GM18870 (cell line): ENCODE measurements at regions not wholly inside any gene's neighbourhood (a gene's known extent, or its start where the extent isn't known, plus 50 kb on each side); places are given as distances from the start of the nearest gene placed in this dataset.

ENCODE experiments used
- ATAC-seq: cut with Tn5 transposase; IDR thresholded peaks from one replicate; pipeline ENCODE4 v1.9.1; 2021; ENCODE audit warnings: moderate library complexity; ENCODE audit not compliant: unreplicated experiment

DNA sequence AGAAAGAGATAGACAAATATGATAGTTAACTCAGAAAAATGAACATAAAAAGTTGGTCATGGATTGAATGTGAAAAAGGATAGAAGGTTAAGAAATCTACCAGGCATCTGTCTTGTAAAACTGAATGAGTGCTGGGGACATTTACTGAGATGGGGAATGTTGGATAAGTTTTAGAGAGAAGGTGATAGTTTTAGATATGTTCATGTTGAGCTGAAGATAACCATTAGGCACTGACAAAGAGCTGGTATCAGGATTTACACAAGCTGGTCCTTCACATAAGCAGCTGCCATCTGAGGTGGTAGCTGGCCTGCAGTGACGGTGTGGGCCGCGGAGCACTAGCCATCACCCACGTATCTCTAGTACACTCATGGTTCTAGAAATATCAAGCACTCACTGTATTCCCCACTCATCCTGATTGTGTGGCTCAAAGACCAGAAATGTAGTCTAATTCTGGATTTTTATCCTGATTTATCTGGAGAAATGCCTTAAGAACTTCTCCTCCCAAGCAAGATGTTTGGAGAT is 194.4 kb upstream of the KCNJ16 start:
- no peak for ATAC-seq

DNA sequence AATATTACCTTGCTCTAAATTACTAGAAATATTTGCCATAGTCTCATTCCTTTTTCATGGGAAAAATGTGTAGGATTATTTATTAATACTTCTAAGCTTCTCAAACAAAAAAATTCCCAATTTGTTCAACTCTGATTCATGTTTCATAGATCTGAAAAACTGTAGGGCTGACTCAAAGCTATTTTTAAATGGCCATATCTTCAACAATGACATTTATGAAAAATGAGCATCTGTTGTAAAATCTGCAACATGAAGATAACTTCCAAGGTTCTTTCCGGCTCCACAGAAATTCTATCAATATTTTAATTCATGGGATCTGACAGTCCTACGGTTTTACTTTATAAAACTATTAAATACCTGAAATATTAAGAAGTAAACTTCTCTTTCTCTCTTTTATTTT is 192.7 kb upstream of the KCNJ16 start:
- ATAC-seq = no peak

DNA sequence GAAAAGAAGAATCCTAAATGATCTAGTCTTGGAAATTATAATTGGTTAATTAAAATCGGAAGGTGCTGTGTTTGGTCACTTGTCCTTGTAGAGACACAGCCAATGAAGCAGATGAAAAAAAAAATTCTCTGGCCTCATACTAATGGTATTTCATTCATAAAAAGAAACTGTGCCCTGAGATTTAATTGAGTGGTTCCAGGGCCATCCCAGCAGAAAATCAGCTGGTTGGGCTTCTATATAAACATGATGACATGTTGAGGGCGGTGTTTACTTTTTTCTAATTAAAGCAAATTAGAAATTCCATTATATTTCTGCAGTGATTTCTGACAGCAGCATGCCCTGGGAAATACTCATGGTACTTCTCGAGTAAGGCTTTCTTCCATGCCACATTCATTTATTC is 191.9 kb upstream of the KCNJ16 start:
- no peak for ATAC-seq

DNA sequence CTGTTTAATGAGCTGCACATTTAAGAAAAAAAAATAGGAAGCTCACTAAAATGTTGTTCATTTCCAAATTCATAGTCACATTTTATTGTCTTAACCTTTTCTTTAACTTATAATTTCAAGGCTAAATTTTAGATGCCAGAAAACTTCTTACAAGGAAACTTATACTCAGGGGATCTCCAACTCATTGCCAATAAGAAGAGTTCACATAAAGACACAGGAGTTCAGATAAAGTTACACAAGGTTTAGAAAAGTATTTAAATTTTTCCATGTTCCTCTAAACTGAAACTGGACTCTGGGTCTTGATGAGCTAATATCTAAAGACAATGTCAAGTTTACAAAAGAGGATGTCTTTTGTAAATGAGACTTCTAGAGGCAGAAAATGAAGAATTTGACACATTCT is 190.7 kb upstream of the KCNJ16 start:
- no peak for ATAC-seq

DNA sequence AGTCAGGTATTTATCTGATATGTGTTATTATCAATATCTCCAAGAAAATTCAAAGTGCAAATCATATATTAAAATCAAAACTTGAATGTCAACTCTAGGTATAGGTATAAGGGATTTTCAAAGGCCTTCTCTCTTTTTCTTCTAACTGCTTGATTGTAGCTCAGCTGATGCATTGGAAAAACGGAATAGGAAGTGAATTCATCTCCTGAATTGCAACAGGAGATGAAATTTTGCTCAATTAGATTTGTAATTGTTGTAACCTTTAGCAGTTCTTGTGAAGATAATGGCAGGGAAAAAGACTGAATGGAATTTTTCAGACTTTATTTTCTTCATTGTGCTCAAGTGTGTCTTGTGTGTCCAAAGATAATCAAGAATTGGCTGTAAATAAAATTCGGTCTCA is 190.2 kb upstream of the KCNJ16 start:
- no peak for ATAC-seq

DNA sequence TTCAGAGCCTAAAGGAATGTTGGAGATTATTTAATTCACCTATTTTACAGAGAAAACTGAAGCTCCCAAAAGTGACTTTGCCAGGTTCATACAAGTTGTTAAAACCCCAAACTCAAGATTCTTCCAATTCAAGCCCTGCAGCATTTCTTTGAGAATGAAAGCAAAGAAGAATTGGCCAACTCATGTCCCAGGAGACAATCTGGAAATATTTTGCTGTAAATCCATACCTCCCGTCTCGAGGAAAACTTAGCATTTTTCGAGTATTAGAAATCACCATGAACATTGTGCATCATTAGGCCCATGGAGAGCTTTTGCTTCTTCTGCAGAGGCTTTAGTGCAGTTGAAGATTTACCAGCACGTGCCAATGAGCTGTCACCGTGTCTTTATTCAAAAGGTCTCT is 176.4 kb upstream of the KCNJ16 start:
- no peak for ATAC-seq

DNA sequence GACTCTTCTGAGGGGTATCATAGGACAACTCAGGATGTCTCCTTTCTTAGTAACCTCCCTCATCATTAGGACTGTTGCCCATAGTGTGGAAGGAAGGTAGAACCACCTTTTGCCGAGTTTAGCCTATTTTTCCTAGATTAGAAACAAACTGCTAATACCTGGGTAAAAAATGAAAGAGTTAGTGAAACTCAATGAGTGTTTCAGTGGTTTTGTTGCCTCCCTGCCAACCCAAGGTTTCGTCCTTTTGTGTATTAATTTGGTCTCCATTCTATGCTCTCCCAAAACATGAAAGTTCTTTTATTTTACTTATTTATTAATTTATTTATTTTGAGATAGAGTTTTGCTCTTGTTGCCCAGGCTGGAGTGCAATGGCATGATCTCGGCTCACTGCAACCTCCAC is 174.9 kb upstream of the KCNJ16 start:
- no peak for ATAC-seq

DNA sequence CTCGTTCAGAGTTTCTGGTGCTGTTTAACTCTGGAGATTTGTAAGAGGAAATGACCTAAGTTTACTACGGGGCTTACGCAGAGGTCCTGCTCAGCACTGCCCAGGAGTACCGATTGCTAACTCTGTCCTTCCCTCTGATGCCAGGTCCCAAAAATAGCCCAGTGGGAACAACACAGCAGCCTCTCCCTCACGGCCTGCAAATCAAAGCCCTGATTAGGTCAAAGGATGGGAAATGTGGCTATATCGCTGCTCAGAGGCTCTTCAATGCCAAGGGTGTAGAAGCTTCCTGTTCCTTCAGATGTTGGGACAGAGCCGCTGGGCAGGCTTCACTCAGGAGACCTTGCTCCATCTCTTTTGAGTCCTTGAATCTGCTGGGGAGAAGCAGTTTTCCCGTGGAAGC is 174.2 kb upstream of the KCNJ16 start:
- no peak for ATAC-seq

DNA sequence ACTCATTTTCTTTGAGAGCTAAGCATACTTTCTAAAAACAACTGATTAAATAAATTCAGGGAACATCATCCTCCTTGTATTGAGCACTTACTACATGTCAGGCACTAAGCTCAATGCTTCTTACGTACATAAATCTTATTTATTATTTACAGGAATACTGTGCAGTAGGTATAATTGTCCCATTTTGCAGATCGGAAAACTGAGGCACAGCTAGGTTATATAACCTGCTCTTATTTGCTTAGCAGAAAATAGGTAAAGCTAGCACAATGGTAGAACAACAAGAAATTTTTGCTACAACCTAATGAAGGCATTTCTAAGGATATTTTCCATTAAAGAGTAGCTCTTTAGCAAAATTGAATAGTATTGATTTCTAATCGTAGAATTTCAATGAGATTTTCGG is 168.7 kb upstream of the KCNJ16 start:
- no peak for ATAC-seq

DNA sequence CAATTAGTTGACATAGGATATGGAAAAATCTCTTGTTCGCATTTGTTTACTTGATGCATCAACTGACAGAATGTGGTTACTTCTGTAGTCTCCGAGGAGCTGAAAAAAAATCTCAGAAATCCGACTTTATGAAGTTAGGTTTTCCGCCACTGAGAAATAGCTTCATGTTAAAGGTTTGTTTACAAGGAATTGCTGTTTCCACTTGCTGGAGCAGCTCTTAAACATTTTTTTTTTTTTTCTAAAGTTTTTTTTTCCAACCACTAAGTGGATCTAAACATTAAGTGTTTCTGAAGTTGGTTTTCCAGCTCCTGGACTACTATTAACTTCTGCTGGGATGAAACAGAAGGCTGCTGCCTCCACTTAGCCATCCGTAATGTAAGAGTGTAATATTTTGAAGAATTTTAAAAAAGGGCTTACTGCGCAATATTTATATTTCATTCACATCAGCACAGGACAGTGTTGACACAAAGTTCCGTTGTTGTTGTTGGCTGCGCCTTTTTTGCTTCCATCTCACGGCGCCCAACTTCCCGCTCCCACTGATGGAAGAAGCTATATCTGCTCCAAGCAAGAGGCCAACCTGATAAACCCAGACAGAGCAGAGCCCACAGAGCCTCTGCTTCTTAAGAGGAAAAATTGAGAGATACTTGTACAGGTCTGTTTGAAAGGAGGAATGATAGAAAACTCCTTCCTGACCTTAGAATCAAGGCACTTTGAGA is 167.7 kb upstream of the KCNJ16 start:
- ATAC-seq = no peak

DNA sequence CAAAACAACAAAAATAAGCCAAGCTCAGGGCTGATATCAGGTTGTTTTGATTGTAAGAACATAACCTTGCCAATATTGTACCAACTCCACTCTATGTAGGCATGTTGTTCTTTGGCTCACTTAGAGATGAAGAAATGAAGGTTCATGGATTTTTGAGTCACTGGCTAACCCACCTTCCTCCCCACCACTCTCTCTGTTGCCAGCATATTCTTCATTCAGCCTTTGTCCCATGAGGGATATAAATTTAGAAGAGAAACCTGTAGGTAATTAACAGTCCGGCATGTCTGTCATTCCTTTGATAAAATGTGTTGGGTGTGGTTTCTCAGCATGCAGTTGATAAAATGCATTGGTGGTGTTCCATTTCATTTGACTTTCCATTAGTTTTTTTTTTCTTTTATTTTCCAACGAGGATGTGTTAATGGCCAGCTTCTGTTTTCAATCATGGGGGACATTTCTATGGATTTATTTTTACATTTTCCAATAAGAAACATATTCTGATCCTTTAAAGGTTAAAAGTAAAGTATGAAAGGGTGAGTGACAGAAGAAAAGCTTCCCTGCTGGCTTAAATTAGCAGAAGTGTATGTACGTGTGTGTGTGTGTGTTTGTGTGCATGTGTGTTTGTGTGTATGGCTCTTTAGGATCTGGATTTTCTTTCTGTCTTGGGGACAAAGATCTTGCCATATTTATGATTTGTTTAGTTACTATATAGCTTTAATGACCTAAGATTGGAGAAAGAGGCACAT is 166.2 kb upstream of the KCNJ16 start:
- no peak for ATAC-seq

DNA sequence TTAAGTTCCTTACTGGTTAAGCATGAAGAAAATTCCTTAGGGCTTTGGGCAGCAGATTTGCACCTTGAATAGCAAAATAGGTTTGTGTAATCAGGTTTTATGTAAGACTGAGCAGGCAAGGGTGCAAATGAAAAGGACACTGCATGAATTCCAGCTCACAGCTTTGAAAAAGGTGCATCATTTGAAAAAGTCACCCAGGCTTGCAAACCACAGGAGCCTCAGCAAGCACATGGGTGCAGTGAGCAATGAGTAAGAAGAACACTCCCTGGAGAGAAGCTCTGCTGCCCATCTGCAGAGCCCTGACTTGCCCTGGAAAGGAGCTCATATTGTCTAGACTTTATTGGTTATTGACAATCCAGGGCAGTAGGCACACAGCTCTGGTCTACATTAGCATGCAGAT is 165.6 kb upstream of the KCNJ16 start:
- ATAC-seq = no peak

DNA sequence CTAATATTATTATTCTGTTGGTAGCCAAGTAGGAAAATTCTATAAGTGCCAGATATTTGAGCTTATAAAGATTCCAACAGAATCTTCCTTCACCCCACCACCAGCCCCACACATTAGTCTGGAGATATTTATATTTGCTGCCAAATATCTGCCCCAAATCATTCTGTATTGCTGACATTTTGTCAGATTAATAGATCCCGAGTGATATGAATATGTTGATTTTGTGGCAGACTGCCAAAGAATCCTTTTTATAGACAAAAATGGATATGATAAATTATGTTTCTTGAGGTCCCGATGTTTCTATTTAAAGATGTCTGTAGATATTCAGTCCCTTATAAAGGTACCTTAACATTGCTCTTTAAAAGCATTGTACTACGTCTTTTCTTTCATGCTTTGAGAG is 162.2 kb upstream of the KCNJ16 start:
- ATAC-seq = no peak

DNA sequence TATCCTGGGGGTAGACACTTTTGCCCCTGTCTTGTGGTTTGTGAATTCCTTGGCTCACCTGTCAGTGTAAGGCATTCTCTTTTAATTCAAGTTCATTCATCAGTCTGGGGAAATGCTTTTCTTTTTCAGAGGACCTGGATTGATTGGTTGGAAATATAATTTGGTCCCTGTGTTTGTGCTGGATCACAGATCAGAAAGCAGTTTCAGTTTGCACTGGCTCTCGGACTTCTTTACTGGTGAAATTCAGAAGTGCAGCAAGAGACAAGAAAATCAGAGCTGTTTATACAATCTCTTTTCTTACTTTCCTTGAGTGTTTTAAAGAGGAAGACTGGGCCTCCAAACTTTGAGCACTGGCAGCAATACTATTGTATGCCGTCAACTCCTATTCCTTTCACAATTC is 161.8 kb upstream of the KCNJ16 start:
- no peak for ATAC-seq

DNA sequence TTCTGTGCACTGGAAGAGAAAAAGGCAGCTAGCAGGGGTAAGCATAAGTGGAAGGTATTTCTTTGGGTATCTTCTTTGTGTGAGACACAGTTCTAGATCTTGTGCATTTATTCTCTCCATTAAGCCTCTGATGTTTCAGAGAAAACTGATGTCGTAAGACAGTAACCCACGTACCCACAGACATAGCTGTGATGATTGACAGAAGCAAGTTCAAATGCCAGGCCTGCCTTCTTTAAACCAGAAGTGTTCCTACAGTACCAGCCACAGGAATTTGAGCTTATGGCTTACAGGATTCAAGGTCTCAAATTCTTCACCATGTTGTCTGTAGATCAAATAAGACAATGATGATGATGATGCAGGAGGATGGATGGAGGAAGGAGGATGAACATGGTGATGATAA is 161.4 kb upstream of the KCNJ16 start:
- ATAC-seq = no peak

DNA sequence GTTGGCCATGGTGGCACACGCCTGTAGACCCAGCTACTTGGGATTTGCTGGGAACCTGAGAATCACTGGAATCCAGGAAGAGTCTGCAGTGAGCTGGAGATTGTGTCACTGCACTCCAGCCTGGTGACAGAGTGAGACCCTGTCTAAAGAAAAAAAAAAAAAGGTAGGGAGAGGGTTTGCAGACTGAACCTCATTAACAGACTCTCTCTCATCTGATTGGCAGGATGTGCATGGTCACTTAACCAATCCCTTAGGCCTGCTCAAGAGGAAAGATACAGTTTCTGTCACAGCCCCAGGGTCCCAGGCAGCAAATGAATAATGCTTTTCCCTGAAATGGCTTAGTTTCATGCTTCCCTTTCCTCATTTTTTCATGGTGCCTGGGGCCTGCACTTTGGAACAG is 160.5 kb upstream of the KCNJ16 start:
- no peak for ATAC-seq

DNA sequence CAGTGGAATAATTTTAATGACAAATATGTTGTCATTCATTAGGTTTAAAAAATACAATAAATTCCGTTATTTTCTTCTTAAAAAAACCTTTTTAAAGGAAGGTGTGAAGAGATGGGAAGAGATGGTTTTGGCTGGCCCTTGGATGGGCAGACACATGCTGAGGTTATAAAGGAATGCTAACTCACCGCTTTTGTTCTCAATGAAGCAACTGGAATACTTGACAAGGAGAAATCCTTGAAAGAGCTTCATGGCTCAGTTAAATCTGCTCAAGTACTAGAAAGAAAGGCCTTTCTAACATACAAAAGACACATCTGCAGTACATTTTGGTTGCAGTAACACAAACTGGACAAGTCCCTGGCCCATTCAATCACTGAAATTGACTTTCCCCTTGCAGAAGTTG is 158.3 kb upstream of the KCNJ16 start:
- ATAC-seq = no peak

DNA sequence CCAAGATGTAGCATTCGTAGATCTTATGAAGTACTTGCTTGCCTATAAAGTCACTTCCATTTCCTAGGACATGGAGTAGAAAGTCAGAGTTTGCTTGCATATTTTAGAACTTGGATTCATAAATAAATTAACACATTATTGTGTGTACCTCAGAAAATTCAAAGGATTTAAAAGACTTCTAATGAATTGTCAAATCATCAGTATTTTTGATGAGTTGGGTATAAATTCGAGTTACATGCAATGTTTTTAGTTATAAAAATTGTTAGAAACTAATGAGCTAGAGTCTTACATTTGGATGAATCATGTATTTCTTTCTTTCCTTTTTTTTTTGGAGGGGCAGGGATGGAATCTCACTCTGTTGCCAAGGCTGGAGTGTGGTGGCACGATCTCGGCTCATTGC is 156.9 kb upstream of the KCNJ16 start:
- no peak for ATAC-seq

DNA sequence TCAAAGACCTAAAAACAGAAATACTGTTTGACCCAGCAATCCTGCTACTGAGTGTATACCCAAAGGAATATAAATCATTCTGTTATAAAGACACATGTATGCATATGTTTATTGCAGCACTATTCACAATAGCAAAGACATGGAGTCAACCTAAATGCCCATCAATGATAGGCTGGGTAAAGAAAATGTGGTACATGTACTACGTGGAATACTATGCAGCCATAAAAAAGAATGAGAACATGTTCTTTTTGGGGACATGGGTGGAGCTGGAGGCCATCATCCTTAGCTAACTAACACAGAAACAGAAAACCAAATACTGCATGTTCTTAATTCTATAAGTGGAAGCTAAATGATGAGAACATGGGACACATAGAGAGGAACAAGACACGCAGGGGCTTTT is 155.2 kb upstream of the KCNJ16 start:
- no peak for ATAC-seq

DNA sequence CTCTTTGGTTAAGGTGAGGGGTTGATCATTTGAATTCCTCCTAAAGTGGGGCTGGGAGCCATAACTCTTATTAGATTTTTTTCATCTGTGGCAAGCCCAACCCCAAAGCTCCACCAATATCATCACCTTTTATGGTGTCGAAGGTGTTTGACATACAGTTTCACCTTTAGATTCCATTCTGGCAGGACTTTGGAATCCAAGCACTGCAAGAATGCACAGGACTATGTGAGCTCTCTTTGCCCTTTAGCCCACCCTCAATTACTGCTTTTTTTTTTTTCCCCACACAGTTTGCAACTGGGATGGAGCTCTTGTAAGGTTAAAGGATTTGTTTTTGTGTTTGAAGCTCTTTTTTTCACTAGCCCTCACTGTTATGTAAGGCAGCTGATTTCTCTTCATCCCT is 154.0 kb upstream of the KCNJ16 start:
- no peak for ATAC-seq

DNA sequence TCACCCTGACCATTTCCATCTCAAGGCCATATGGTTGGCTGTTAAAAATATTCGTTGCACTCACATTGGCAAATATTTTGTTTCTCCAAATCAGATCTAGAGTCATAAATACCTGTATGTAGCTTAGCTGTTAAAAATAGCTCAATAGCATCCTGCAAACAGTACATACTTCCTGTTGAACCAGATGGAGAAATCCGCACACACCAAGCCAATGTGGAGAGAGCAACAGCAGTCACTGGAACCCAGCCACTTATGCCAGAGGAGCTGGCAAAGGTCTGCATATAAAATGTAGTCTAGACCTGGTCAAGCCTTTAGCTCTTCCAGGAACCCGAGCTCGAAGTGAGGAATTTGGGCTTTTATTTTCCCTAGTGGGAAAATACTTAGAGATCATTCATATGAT is 146.4 kb upstream of the KCNJ16 start:
- no peak for ATAC-seq

DNA sequence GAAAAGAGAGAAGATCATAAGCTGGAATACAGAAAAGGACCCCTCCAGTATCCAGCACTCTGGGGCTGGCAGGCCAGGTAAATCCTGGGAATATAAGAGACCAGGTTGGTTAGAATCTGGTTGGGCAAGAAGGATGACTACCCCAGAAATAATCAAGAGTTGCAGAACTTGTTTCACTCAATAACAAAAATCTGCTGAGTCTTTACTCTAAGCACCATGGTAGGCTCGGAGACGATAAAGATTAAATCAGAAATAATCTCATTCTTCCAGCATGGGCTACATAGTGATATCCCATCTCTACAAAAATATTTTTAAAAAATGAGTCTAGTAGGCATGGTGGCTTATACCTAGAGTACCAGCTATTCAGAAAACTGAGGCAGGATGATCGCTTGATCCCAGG is 138.0 kb upstream of the KCNJ16 start:
- ATAC-seq = no peak

DNA sequence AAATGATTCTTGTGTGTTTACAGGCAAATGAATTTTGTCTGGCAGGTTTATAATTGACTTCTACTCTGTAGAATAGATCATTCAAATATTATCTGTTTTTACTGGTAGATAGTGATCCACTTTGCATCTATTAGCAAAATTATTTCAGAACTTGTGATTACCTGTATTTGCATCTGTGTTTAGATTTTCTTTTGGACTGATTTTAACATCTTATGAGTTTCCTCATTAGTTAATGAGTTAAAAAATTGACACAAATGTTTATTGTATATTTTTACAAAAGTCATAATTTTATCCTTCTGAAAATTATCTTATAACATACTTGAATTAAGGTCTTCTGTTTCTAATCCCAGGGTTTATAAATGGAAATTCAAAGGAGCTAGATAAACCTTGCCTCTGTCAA is 132.0 kb upstream of the KCNJ16 start:
- ATAC-seq = no peak
